ENCODE measurements at regions not wholly inside any gene's neighbourhood (a gene's known extent, or its start where the extent isn't known, plus 50 kb on each side); places are given as distances from the start of the nearest gene placed in this dataset.
"Not testable (repeated sequence)": the region's sequence is repeated elsewhere in the genome, so short reads cannot be mapped to it uniquely, and the experiment has no call there.

GRCh38 chr16:86713021-86713631 is 134.8 kb downstream of the FOXL1 start:
- no peak for DNase-seq (ENCODE audit: low spot score)

- no peak for DNase-seq (ENCODE audit: low spot score)
Measured at GRCh38 chr16:86714166-86714565, 135.8 kb downstream of the FOXL1 start.

- no peak for DNase-seq (ENCODE audit: low spot score)
Measured at GRCh38 chr16:86716649-86717048, 138.3 kb downstream of the FOXL1 start.

GRCh38 chr16:86718118-86718517 is 139.8 kb downstream of the FOXL1 start:
- DNase-seq (ENCODE audit: low spot score), result no peak

- DNase-seq (ENCODE audit: low spot score), result no peak
Measured at GRCh38 chr16:86722970-86723369, 144.6 kb downstream of the FOXL1 start.

GRCh38 chr16:86723689-86724088 is 145.3 kb downstream of the FOXL1 start:
- DNase-seq (ENCODE audit: low spot score), result no peak

- DNase-seq (ENCODE audit: low spot score), result no peak
Measured at GRCh38 chr16:86725401-86725800, 147.1 kb downstream of the FOXL1 start.

GRCh38 chr16:86726340-86726739 is 148.0 kb downstream of the FOXL1 start:
- DNase-seq (ENCODE audit: low spot score), result no peak

GRCh38 chr16:86727131-86727530 is 148.8 kb downstream of the FOXL1 start:
- DNase-seq (ENCODE audit: low spot score), result no peak

- no peak for DNase-seq (ENCODE audit: low spot score)
Measured at GRCh38 chr16:86727632-86728031, 149.3 kb downstream of the FOXL1 start.

- DNase-seq (ENCODE audit: low spot score), result no peak
Measured at GRCh38 chr16:86729686-86730085, 151.3 kb downstream of the FOXL1 start.

GRCh38 chr16:86730086-86730485 is 151.7 kb downstream of the FOXL1 start:
- no peak for DNase-seq (ENCODE audit: low spot score)

- DNase-seq (ENCODE audit: low spot score), result no peak
Measured at GRCh38 chr16:86730597-86730996, 152.2 kb downstream of the FOXL1 start.

GRCh38 chr16:86732621-86733295 is 154.4 kb downstream of the FOXL1 start:
- no peak for DNase-seq (ENCODE audit: low spot score)

- no peak for DNase-seq (ENCODE audit: low spot score)
Measured at GRCh38 chr16:86733546-86734254, 155.4 kb downstream of the FOXL1 start.

- no peak for DNase-seq (ENCODE audit: low spot score)
Measured at GRCh38 chr16:86734543-86735460, 156.5 kb downstream of the FOXL1 start.

GRCh38 chr16:86735727-86736126 is 157.4 kb downstream of the FOXL1 start:
- DNase-seq (ENCODE audit: low spot score), result no peak

GRCh38 chr16:86736502-86736901 is 158.2 kb downstream of the FOXL1 start:
- no peak for DNase-seq (ENCODE audit: low spot score)

GRCh38 chr16:86737083-86737482 is 158.7 kb downstream of the FOXL1 start:
- no peak for DNase-seq (ENCODE audit: low spot score)

GRCh38 chr16:86738322-86738721 is 160.0 kb downstream of the FOXL1 start:
- not testable (repeated sequence) for DNase-seq (ENCODE audit: low spot score)

- DNase-seq (ENCODE audit: low spot score), result no peak
Measured at GRCh38 chr16:86739178-86739577, 160.8 kb downstream of the FOXL1 start.

GRCh38 chr16:86739808-86740207 is 161.5 kb downstream of the FOXL1 start:
- no peak for DNase-seq (ENCODE audit: low spot score)

All from H4 (cell line).